ENCODE measurements at regions not wholly inside any gene's neighbourhood (a gene's known extent, or its start where the extent isn't known, plus 50 kb on each side); places are given as distances from the start of the nearest gene placed in this dataset. TPM values are rescaled to one million over a fixed set of nuclear protein-coding genes. Genes with fewer than 3 reads are reported as not detected.

DNA sequence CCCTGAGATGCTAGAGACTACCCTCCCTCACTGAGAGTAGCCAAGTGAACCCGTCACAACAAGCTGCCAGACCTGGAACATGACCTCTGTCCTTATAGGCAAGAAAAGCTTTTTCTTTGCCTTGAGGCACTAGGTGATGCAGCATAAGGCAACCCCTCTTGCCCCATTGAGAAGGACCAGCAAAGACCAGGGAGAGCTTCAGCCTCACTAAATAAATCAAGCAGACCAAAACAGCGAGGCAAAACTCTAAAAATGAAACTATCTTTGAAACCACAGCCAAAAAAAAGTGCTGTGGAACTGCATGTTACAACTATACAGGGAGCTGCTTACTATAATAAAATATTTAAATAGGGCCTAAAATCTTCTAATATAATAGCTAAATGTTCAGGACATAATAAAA, 62.6 kb upstream of the FAM83B start:
- no peaks in the 10 kb centered on the region for H3K36me3 ChIP-seq
- TF ChIP-seq POLR2AphosphoS5 (IDR thresholded peaks at IDR 0.05; ENCODE audit: insufficient read depth in 1 of 2, low read depth in 1 of 2) = no peak
- TF ChIP-seq, protein P1, sequence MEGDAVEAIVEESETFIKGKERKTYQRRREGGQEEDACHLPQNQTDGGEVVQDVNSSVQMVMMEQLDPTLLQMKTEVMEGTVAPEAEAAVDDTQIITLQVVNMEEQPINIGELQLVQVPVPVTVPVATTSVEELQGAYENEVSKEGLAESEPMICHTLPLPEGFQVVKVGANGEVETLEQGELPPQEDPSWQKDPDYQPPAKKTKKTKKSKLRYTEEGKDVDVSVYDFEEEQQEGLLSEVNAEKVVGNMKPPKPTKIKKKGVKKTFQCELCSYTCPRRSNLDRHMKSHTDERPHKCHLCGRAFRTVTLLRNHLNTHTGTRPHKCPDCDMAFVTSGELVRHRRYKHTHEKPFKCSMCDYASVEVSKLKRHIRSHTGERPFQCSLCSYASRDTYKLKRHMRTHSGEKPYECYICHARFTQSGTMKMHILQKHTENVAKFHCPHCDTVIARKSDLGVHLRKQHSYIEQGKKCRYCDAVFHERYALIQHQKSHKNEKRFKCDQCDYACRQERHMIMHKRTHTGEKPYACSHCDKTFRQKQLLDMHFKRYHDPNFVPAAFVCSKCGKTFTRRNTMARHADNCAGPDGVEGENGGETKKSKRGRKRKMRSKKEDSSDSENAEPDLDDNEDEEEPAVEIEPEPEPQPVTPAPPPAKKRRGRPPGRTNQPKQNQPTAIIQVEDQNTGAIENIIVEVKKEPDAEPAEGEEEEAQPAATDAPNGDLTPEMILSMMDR (IDR thresholded peaks at IDR 0.05) = no peak
- no peak for TF ChIP-seq POLR2A (IDR thresholded peaks at IDR 0.05)
- H3K4me1 ChIP-seq = no peaks in the 10 kb centered on the region
- no peak for DNase-seq (ENCODE audit: extremely low spot score in 2 of 2)
- intact Hi-C loops (cut with DNase I) = no loop called here
- H3K27me3 ChIP-seq = no peaks in the 10 kb centered on the region
- H3K27ac ChIP-seq = no peak overlapping the region
- no peaks in the 10 kb centered on the region for H3K9me3 ChIP-seq
- no peak overlapping the region for H3K4me3 ChIP-seq

DNA sequence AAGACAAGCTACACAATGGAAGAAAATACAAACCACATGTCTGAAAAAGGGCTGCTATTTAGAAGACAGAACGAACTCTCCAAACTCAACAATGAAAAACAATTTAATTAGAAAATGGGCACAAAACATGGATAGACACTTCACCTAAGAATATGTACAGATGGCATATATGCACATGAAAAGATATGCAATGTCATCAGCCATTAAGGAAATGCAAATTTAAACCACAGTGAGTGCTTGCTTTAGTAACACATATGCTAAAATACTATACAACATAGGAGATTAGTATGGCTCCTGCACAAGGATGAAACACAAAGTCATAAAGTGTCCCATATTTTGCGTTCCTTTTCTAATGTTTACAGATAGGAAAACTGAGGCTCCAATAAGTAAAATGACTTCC, 60.4 kb upstream of the FAM83B start:
- no peaks in the 10 kb centered on the region for H3K4me1 ChIP-seq
- no peak for TF ChIP-seq POLR2AphosphoS5 (IDR thresholded peaks at IDR 0.05; ENCODE audit: insufficient read depth in 1 of 2, low read depth in 1 of 2)
- TF ChIP-seq, protein P1 (IDR thresholded peaks at IDR 0.05) = no peak
- TF ChIP-seq POLR2A (IDR thresholded peaks at IDR 0.05) = no peak
- H3K27ac ChIP-seq = no peak overlapping the region
- no peak for DNase-seq (ENCODE audit: extremely low spot score in 2 of 2)
- no peaks in the 10 kb centered on the region for H3K9me3 ChIP-seq
- no peak overlapping the region for H3K4me3 ChIP-seq
- no peaks in the 10 kb centered on the region for H3K36me3 ChIP-seq
- intact Hi-C loops (cut with DNase I) = no loop called here
- no peaks in the 10 kb centered on the region for H3K27me3 ChIP-seq

DNA sequence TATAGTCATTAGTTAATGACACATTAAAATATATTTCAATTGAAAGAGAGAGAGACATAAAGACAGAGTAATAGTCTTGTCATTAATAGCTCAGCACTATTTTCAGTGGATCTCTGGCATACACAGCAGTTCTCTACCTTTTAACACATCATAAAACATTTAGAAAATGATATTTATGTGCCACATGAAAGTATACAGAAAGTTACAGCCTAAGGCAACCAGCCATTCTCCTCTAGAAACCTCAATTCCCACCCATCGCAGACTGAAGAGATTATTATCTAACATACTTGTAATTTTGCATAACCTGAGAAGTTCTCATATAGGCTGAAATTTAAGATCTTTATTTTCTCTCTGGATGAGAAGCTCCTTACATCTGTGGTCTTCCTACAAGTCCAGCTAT, 58.7 kb upstream of the FAM83B start:
- no peak overlapping the region for H3K27ac ChIP-seq
- H3K4me3 ChIP-seq = no peak overlapping the region
- no peak for TF ChIP-seq POLR2AphosphoS5 (IDR thresholded peaks at IDR 0.05; ENCODE audit: insufficient read depth in 1 of 2, low read depth in 1 of 2)
- no peak for TF ChIP-seq POLR2A (IDR thresholded peaks at IDR 0.05)
- TF ChIP-seq, protein P1 (IDR thresholded peaks at IDR 0.05) = no peak
- DNase-seq (ENCODE audit: extremely low spot score in 2 of 2) = no peak
- intact Hi-C loops (cut with DNase I) = no loop called here
- no peaks in the 10 kb centered on the region for H3K4me1 ChIP-seq
- H3K9me3 ChIP-seq = no peaks in the 10 kb centered on the region
- H3K27me3 ChIP-seq = no peaks in the 10 kb centered on the region
- no peaks in the 10 kb centered on the region for H3K36me3 ChIP-seq

Small RNA genes in the stretch of these regions (small RNA-seq; reads per million reads assigned to genes)
- gene RNU6-1023P = not detected

Measured in vagina (tissue), 2 donors.